SK-N-SH treated with all-trans-retinoic acid at 6 μM for 48 hours (cell line): ENCODE measurements at regions not wholly inside any gene's neighbourhood (a gene's known extent, or its start where the extent isn't known, plus 50 kb on each side); places are given as distances from the start of the nearest gene placed in this dataset.

Source experiments
- ATAC-seq: fragments of 200-7000 bp; cut with Tn5 transposase; 3 replicates; pipeline ENCODE4 v1.9.1; 2020; ENCODE audit warnings: mild to moderate bottlenecking, moderate library complexity
- ARNTL ChIP-seq: fragments of 450-650 bp; formaldehyde crosslinking; IDR thresholded peaks from 2 replicates; pipeline ENCODE4 v1.5.0; 2020; ENCODE audit warnings: low read depth, mild to moderate bottlenecking, moderate library complexity, borderline replicate concordance
- BACH2 ChIP-seq: fragments of 250-450 bp; sonication (Bioruptor Pico); IDR thresholded peaks from 2 replicates; pipeline ENCODE4 v1.9.0; 2021; ENCODE audit warnings: mild to moderate bottlenecking, borderline replicate concordance
- CREB5 ChIP-seq: fragments of 250-450 bp; sonication (Bioruptor Pico); IDR thresholded peaks from 2 replicates; pipeline ENCODE4 v1.5.1; 2020; ENCODE audit warnings: low read depth, mild to moderate bottlenecking, moderate library complexity
- CSDC2 ChIP-seq: fragments of 250-450 bp; sonication (Bioruptor Pico); IDR thresholded peaks from 2 replicates; pipeline ENCODE4 v1.5.0; 2020; ENCODE audit warnings: mild to moderate bottlenecking, moderate library complexity
- CSRNP3 ChIP-seq: fragments of 250-450 bp; sonication (Bioruptor Pico); IDR thresholded peaks from 2 replicates; pipeline ENCODE4 v1.5.1; 2021; ENCODE audit warnings: mild to moderate bottlenecking, moderate library complexity
- ESRRG ChIP-seq: fragments of 250-450 bp; sonication (Bioruptor Pico); IDR thresholded peaks from 2 replicates; pipeline ENCODE4 v1.6.1; 2021; ENCODE audit warnings: mild to moderate bottlenecking
- GLIS3 ChIP-seq: fragments of 250-450 bp; sonication (Bioruptor Pico); IDR thresholded peaks from 2 replicates; pipeline ENCODE4 v1.5.0; 2020; ENCODE audit warnings: mild to moderate bottlenecking, moderate library complexity
- ISL1 ChIP-seq: fragments of 250-450 bp; sonication (Bioruptor Pico); IDR thresholded peaks from 2 replicates; pipeline ENCODE4 v2.1.2; 2022; ENCODE audit warnings: mild to moderate bottlenecking, moderate library complexity
- OSR1 ChIP-seq: fragments of 250-450 bp; sonication (Bioruptor Pico); IDR thresholded peaks from 2 replicates; pipeline ENCODE4 v1.8.0; 2022; ENCODE audit warnings: moderate library complexity, mild to moderate bottlenecking, inconsistent platforms
- PATZ1 ChIP-seq: fragments of 250-450 bp; sonication (Bioruptor Pico); IDR thresholded peaks from 2 replicates; pipeline ENCODE4 v1.8.0; 2020; ENCODE audit warnings: mild to moderate bottlenecking, moderate library complexity, borderline replicate concordance
- POU6F1 ChIP-seq: fragments of 250-450 bp; sonication (Bioruptor Pico); IDR thresholded peaks from 2 replicates; pipeline ENCODE4 v1.8.0; 2021; ENCODE audit warnings: low read depth, mild to moderate bottlenecking, moderate library complexity, borderline replicate concordance
- PPARA ChIP-seq: fragments of 250-450 bp; sonication (Bioruptor Pico); IDR thresholded peaks from 2 replicates; pipeline ENCODE4 v1.5.0; 2020; ENCODE audit warnings: mild to moderate bottlenecking, borderline replicate concordance
- RARB ChIP-seq: fragments of 250-450 bp; sonication (Bioruptor Pico); IDR thresholded peaks from 2 replicates; pipeline ENCODE4 v1.8.0; 2021; ENCODE audit warnings: mild to moderate bottlenecking, moderate library complexity
- SNAI2 ChIP-seq: fragments of 250-450 bp; sonication (Bioruptor Pico); IDR thresholded peaks from 2 replicates; pipeline ENCODE4 v1.5.0; 2020; ENCODE audit warnings: mild to moderate bottlenecking, moderate library complexity
- TCF4 ChIP-seq: fragments of 250-450 bp; sonication (Bioruptor Pico); IDR thresholded peaks from 2 replicates; pipeline ENCODE4 v1.8.0; 2021; ENCODE audit warnings: mild to moderate bottlenecking, moderate library complexity, borderline replicate concordance
- TOX ChIP-seq: fragments of 250-450 bp; sonication (Bioruptor Pico); IDR thresholded peaks from 2 replicates; pipeline ENCODE4 v1.8.0; 2021; ENCODE audit warnings: mild to moderate bottlenecking, moderate library complexity, borderline replicate concordance
- TSHZ2 ChIP-seq: fragments of 250-450 bp; sonication (Bioruptor Pico); IDR thresholded peaks from 2 replicates; pipeline ENCODE4 v1.5.0; 2020; ENCODE audit warnings: mild to moderate bottlenecking, moderate library complexity
- ZFP3 ChIP-seq: fragments of 250-450 bp; sonication (Bioruptor Pico); IDR thresholded peaks from 2 replicates; pipeline ENCODE4 v1.5.0; 2020; ENCODE audit warnings: mild to moderate bottlenecking, moderate library complexity
- ZFP30 ChIP-seq: fragments of 450-650 bp; formaldehyde crosslinking; IDR thresholded peaks from 2 replicates; pipeline ENCODE4 v1.5.0; 2022; ENCODE audit warnings: mild to moderate bottlenecking, moderate library complexity
- ZNF70 ChIP-seq: fragments of 450-650 bp; formaldehyde crosslinking; IDR thresholded peaks from 2 replicates; pipeline ENCODE4 v1.5.0; 2020; ENCODE audit warnings: mild to moderate bottlenecking, moderate library complexity
- ZNF8 ChIP-seq: fragments of 450-650 bp; formaldehyde crosslinking; IDR thresholded peaks from 2 replicates; pipeline ENCODE4 v1.5.0; 2020; ENCODE audit warnings: mild to moderate bottlenecking, moderate library complexity

- no peak for ATAC-seq
- no peak for TF ChIP-seq TOX
- TF ChIP-seq ARNTL (CRISPR knock-in tag), result no peak
- no peak for TF ChIP-seq PATZ1 (CRISPR knock-in tag)
- TF ChIP-seq ZNF70 (CRISPR knock-in tag), result no peak
- no peak for TF ChIP-seq SNAI2 (CRISPR knock-in tag)
- no peak for TF ChIP-seq GLIS3 (CRISPR knock-in tag)
- TF ChIP-seq OSR1, result no peak
- no peak for TF ChIP-seq POU6F1 (CRISPR knock-in tag)
- no peak for TF ChIP-seq ZFP3 (CRISPR knock-in tag)
- TF ChIP-seq RARB (CRISPR knock-in tag), result no peak
- no peak for TF ChIP-seq TCF4 (CRISPR knock-in tag)
- TF ChIP-seq TSHZ2, result no peak
Observed at GRCh38 chr10:36559412-36560400, 565.7 kb upstream of the ANKRD30A start.

GRCh38 chr10:36556468-36556867 is 568.9 kb upstream of the ANKRD30A start:
- ATAC-seq, result no peak
- no peak for TF ChIP-seq OSR1
- TF ChIP-seq ZNF8 (CRISPR knock-in tag), result no peak
- TF ChIP-seq BACH2 (CRISPR knock-in tag), result no peak
- TF ChIP-seq ARNTL (CRISPR knock-in tag), result no peak
- TF ChIP-seq RARB (CRISPR knock-in tag), result no peak
- TF ChIP-seq PPARA (CRISPR knock-in tag), result no peak
- TF ChIP-seq TCF4 (CRISPR knock-in tag), result no peak
- TF ChIP-seq GLIS3 (CRISPR knock-in tag), result no peak
- no peak for TF ChIP-seq ZFP30 (CRISPR knock-in tag)
- TF ChIP-seq ISL1 (CRISPR knock-in tag), result no peak
- TF ChIP-seq ZFP3 (CRISPR knock-in tag), result no peak
- no peak for TF ChIP-seq CREB5 (CRISPR knock-in tag)
- TF ChIP-seq SNAI2 (CRISPR knock-in tag), result no peak
- no peak for TF ChIP-seq CSDC2
- no peak for TF ChIP-seq ZNF70 (CRISPR knock-in tag)
- no peak for TF ChIP-seq PATZ1 (CRISPR knock-in tag)
- TF ChIP-seq ESRRG (CRISPR knock-in tag), result no peak
- TF ChIP-seq TSHZ2, result no peak
- no peak for TF ChIP-seq POU6F1 (CRISPR knock-in tag)
- no peak for TF ChIP-seq CSRNP3 (CRISPR knock-in tag)
- TF ChIP-seq, all 23 proteins: peak for 0
